Glomerular visceral epithelial cell (primary cell): ENCODE measurements at regions not wholly inside any gene's neighbourhood (a gene's known extent, or its start where the extent isn't known, plus 50 kb on each side); places are given as distances from the start of the nearest gene placed in this dataset.

Source experiments
- DNase-seq: peaks from one replicate; pipeline ENCODE4 v3.0.0-alpha.2; 2016; ENCODE audit errors: extremely low spot score

GRCh38 chr13:76711550-76712182 lies 174.5 kb downstream of the KCTD12 start:
- DNase-seq, result peak; percentile 13

- no peak for DNase-seq
These were observed 176.4 kb downstream of the KCTD12 start for GRCh38 chr13:76709851-76710250.

GRCh38 chr13:76708138-76708688 lies 178.0 kb downstream of the KCTD12 start:
- no peak for DNase-seq

- no peak for DNase-seq
These were observed 178.8 kb downstream of the KCTD12 start for GRCh38 chr13:76707360-76707759.

GRCh38 chr13:76703621-76704288 lies 182.4 kb downstream of the KCTD12 start:
- DNase-seq, result no peak

GRCh38 chr13:76703216-76703615 lies 183.0 kb downstream of the KCTD12 start:
- no peak for DNase-seq

GRCh38 chr13:76697288-76697687 lies 188.9 kb downstream of the KCTD12 start:
- no peak for DNase-seq

- no peak for DNase-seq
These were observed 189.8 kb downstream of the KCTD12 start for GRCh38 chr13:76696370-76696769.

- no peak for DNase-seq
These were observed 193.1 kb downstream of the KCTD12 start for GRCh38 chr13:76693086-76693485.

GRCh38 chr13:76692346-76692745 lies 193.9 kb downstream of the KCTD12 start:
- no peak for DNase-seq

GRCh38 chr13:76690611-76691010 lies 195.6 kb downstream of the KCTD12 start:
- DNase-seq, result no peak

GRCh38 chr13:76687467-76687866 lies 198.7 kb downstream of the KCTD12 start:
- no peak for DNase-seq

- DNase-seq, result no peak
These were observed 200.3 kb downstream of the KCTD12 start for GRCh38 chr13:76685938-76686337.

- DNase-seq, result no peak
These were observed 201.9 kb downstream of the KCTD12 start for GRCh38 chr13:76684336-76684735.

- DNase-seq, result no peak
These were observed 202.4 kb downstream of the KCTD12 start for GRCh38 chr13:76683854-76684253.

GRCh38 chr13:76683168-76683567 lies 203.0 kb downstream of the KCTD12 start:
- DNase-seq, result no peak

- DNase-seq, result no peak
These were observed 206.1 kb downstream of the KCTD12 start for GRCh38 chr13:76680112-76680511.

- DNase-seq, result no peak
These were observed 209.2 kb downstream of the KCTD12 start for GRCh38 chr13:76677043-76677442.

- no peak for DNase-seq
These were observed 213.8 kb downstream of the KCTD12 start for GRCh38 chr13:76672420-76672819.

GRCh38 chr13:76668716-76669115 lies 217.5 kb downstream of the KCTD12 start:
- no peak for DNase-seq

- no peak for DNase-seq
These were observed 218.1 kb downstream of the KCTD12 start for GRCh38 chr13:76668141-76668540.

- DNase-seq, result no peak
These were observed 218.7 kb downstream of the KCTD12 start for GRCh38 chr13:76667551-76667950.

- DNase-seq, result no peak
These were observed 222.4 kb downstream of the KCTD12 start for GRCh38 chr13:76663592-76664335.
